ENCODE measurements at regions not wholly inside any gene's neighbourhood (a gene's known extent, or its start where the extent isn't known, plus 50 kb on each side); places are given as distances from the start of the nearest gene placed in this dataset.

DNA sequence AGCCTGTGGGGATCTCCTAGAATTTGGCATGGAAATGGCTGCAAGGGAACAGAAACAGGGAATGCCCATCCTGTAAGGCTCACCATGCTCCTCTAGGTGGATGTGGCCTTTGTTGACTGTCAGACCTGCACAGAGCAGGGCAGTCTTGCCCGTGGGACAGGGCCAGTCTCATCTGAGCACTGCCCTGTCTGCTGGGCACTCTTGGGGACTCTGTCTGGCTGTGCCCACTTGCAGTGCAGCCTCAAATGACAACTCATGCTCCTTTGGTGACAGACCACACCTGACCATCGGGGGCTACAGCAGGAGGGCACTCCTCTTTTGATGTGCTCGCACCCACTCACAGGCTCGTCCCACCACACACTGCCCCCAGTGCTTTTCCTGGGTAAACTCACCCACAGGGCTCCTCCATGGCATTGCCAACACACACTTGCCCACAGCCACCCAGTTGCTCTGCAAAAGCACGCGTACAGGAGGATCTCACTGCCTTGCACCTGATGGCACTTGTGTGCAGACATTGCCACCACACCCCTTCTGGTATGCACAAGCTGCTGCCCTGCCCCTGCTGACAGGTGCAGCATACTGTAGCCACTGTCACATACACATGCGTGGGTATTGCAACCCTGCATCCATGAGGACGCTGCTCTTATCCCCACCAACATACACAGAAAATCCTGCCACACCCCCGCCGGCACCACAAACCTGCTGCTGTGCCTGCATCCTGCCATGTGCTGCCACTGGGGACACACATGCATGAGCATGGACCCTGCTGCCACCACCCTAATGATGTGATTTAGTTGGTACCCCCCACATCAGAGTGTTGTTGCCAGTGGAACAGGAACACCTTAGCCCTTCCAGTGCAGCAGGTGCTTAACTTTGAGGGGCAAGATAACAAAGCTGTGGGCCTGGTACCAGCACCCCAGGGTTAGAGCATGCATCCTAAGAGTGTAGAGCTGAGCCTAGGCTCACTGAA lies 100.1 kb upstream of the ARHGEF9 start:
- DNase-seq, result no peak

GRCh38 chrX:63869506-63869905 lies 84.5 kb upstream of the ARHGEF9 start:
- DNase-seq, result no peak

DNA sequence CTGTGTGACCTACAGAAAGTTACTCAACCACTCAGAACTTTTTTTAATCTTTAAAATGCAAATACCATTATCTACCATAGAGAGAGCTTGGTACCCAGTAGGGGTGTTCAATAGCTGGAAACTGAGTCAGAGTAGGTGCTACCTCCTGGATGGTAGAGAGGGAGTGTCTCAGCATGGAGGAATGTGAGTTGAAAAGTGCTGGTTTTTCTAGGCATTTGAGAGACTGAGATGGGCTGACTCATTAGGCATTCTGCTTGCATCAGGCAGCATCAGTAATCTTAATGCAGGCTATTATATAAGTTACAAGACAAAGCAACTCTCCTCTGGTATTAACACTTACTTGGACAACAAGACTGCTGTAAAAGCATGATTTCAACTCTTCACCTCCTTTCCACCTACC lies 70.9 kb upstream of the ARHGEF9 start:
- peak; percentile 84 for DNase-seq

DNA sequence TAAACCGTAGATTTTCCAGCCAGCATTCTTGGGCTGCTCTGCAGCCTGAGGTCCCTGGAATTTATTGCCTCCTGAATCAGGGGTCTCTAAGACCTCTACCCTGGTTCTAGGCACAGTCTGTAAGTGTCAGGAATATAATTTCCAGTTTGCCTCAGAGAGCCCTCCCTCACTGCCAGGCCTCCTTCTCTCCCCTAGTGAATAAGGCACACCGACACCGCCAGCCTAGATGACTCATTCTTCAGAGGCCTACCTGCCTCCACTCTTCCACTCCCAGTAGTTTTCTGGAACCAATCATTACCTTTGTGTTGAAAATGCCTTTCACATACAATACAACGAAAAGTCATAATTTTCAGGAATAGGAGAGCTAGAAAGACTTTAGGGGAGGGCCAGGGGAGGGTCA lies 50.3 kb upstream of the ARHGEF9 start:
- no peak for DNase-seq

Measured in fibroblast of skin of back (primary cell).